Endothelial cell (in vitro differentiated cells): ENCODE measurements at regions not wholly inside any gene's neighbourhood (a gene's known extent, or its start where the extent isn't known, plus 50 kb on each side); places are given as distances from the start of the nearest gene placed in this dataset.

Source experiments
- DNase-seq: peaks from one replicate; pipeline ENCODE4 v3.0.0; 2021; ENCODE audit warnings: low spot score
- H3K27ac Mint-ChIP-seq: one replicate; pipeline ENCODE4 v1.8.0; 2021; ENCODE audit warnings: mixed read lengths, inconsistent platforms; ENCODE audit not compliant: unreplicated experiment
- H3K27me3 Mint-ChIP-seq: one replicate; pipeline ENCODE4 v1.8.0; 2021; ENCODE audit warnings: mild to moderate bottlenecking, moderate library complexity, mixed read lengths, inconsistent platforms; ENCODE audit not compliant: unreplicated experiment
- H3K36me3 Mint-ChIP-seq: one replicate; pipeline ENCODE4 v1.8.0; 2021; ENCODE audit warnings: mild to moderate bottlenecking, low read depth, mixed read lengths, inconsistent platforms; ENCODE audit not compliant: unreplicated experiment
- H3K4me1 Mint-ChIP-seq: one replicate; pipeline ENCODE4 v1.8.0; 2021; ENCODE audit warnings: mild to moderate bottlenecking, mixed read lengths, inconsistent platforms; ENCODE audit not compliant: unreplicated experiment
- H3K4me3 Mint-ChIP-seq: one replicate; pipeline ENCODE4 v1.8.0; 2021; ENCODE audit warnings: mild to moderate bottlenecking, mixed read lengths, inconsistent platforms; ENCODE audit not compliant: unreplicated experiment
- H3K9me3 Mint-ChIP-seq: one replicate; pipeline ENCODE4 v1.8.0; 2021; ENCODE audit warnings: mixed read lengths, inconsistent platforms; ENCODE audit not compliant: unreplicated experiment
- CTCF ChIP-seq: fragments of 200-600 bp; sonication (generic); IDR thresholded peaks from one replicate; pipeline ENCODE4 v1.5.0; 2021; ENCODE audit warnings: antibody characterized with exemption; ENCODE audit not compliant: unreplicated experiment

DNA sequence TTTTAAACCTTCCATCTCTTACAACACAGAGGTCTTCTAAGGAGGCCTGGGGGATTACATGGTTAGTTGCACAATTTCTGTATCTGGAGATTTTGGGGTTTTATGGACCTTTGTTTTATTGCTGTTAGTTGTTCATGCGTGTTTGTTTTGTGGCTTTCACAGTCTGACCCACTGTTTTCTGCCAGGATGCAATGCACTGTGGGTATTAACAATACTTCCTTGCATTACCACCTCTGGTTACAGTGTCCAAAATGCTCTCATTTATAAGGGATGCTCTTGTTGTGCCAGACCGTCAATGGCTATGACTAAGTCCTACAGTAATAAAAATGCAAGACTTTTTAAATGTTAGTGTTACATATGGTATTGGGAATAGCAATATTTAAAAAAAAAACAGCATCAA lies 730.2 kb downstream of the KCTD8 start:
- no peaks in the 10 kb centered on the region for H3K9me3 Mint-ChIP-seq
- H3K4me3 Mint-ChIP-seq, result no peak overlapping the region
- DNase-seq, result no peak
- TF ChIP-seq CTCF, result no peak
- no peaks in the 10 kb centered on the region for H3K36me3 Mint-ChIP-seq
- no peaks in the 10 kb centered on the region for H3K4me1 Mint-ChIP-seq
- peaks cover 2% of the 10 kb centered on the region for H3K27me3 Mint-ChIP-seq
- H3K27ac Mint-ChIP-seq, result no peak overlapping the region

DNA sequence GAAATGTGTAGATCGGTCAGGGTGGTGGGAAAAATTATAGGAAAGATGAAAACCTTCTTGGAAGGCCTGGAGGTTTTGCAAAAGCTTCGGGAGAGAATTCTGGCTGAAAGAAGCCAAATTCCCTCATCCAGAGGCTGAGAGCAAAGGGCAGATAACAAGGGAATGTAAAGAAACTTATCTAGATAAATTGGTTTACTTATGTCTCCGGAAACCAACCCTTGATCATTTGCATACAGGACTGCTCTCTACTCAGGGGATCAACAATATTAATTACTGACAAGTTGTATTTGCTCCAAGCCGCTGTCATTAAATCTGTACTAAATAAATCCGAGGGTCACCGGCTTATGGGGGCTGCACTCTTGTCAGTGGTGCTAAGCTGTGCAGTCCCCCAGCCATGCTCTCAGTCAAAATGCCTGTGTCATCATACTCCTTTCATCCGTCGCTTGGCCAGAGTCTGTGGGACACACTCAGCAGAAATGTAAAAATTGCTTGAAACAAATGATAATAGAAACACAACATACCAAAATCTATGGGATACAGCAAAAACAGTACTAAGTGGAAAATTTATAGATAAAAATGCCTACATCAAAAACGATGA lies 715.7 kb downstream of the KCTD8 start:
- TF ChIP-seq CTCF, result no peak
- no peak for DNase-seq
- Mint-ChIP-seq H3K4me1 (no peaks in the 10 kb centered on the region), H3K4me3 (no peak overlapping the region), H3K36me3 (no peaks in the 10 kb centered on the region), H3K27ac (no peak overlapping the region), H3K27me3 (no peaks in the 10 kb centered on the region), H3K9me3 (no peaks in the 10 kb centered on the region)

- Mint-ChIP-seq H3K4me1 (no peaks in the 10 kb centered on the region), H3K27me3 (no peaks in the 10 kb centered on the region), H3K9me3 (no peaks in the 10 kb centered on the region), H3K27ac (no peak overlapping the region), H3K4me3 (no peak overlapping the region), H3K36me3 (no peaks in the 10 kb centered on the region)
- TF ChIP-seq CTCF, result no peak
- DNase-seq, result no peak
Measured at GRCh38 chr4:43742083-43742482, 706.5 kb downstream of the KCTD8 start.

- peaks cover 3% of the 10 kb centered on the region for H3K9me3 Mint-ChIP-seq
- no peaks in the 10 kb centered on the region for H3K4me1 Mint-ChIP-seq
- no peak overlapping the region for H3K4me3 Mint-ChIP-seq
- DNase-seq, result no peak
- no peaks in the 10 kb centered on the region for H3K36me3 Mint-ChIP-seq
- H3K27me3 Mint-ChIP-seq, result no peaks in the 10 kb centered on the region
- TF ChIP-seq CTCF, result no peak
- H3K27ac Mint-ChIP-seq, result no peak overlapping the region
Measured at GRCh38 chr4:43754566-43754965, 694.0 kb downstream of the KCTD8 start.

GRCh38 chr4:43757147-43757546 lies 691.5 kb downstream of the KCTD8 start:
- Mint-ChIP-seq H3K36me3 (no peaks in the 10 kb centered on the region), H3K4me3 (no peak overlapping the region), H3K9me3 (peaks cover 3% of the 10 kb centered on the region), H3K27me3 (no peaks in the 10 kb centered on the region), H3K4me1 (no peaks in the 10 kb centered on the region), H3K27ac (no peak overlapping the region)
- no peak for DNase-seq
- TF ChIP-seq CTCF, result no peak
